ENCODE measurements at regions not wholly inside any gene's neighbourhood (a gene's known extent, or its start where the extent isn't known, plus 50 kb on each side); places are given as distances from the start of the nearest gene placed in this dataset.
"Not testable (repeated sequence)": the region's sequence is repeated elsewhere in the genome, so short reads cannot be mapped to it uniquely, and the experiment has no call there.

GRCh38 chr12:127038761-127039160 is 1228.2 kb upstream of the TMEM132C start:
- no peak overlapping the region for H3K4me3 ChIP-seq (ENCODE audit: low read depth, low read length)
- H3K36me3 ChIP-seq (ENCODE audit: control insufficient read depth, insufficient read depth, low read length) = no peaks in the 10 kb centered on the region
- DNase-seq (ENCODE audit: low read depth) = no peak
- no peaks in the 10 kb centered on the region for H3K27me3 ChIP-seq (ENCODE audit: control insufficient read depth, insufficient read depth, low read length)
- TF ChIP-seq CTCF (IDR thresholded peaks at IDR 0.05; ENCODE audit: insufficient read depth, low read length, poor library complexity, severe bottlenecking) = no peak

- no peak for DNase-seq (ENCODE audit: low read depth)
Observed at GRCh38 chr12:127041985-127042625, 1224.9 kb upstream of the TMEM132C start.

GRCh38 chr12:127043731-127044130 is 1223.2 kb upstream of the TMEM132C start:
- TF ChIP-seq CTCF (IDR thresholded peaks at IDR 0.05; ENCODE audit: insufficient read depth, low read length, poor library complexity, severe bottlenecking) = no peak
- no peak overlapping the region for H3K4me3 ChIP-seq (ENCODE audit: low read depth, low read length)
- no peak for DNase-seq (ENCODE audit: low read depth)

More at GRCh38 chr12:127041985-127042625, 1224.9 kb upstream of the TMEM132C start:
- Histone ChIP-seq H3K4me3 (ENCODE audit: low read depth, low read length) (no peak overlapping the region), H3K27me3 (ENCODE audit: control insufficient read depth, insufficient read depth, low read length) (no peaks in the 10 kb centered on the region), H3K36me3 (ENCODE audit: control insufficient read depth, insufficient read depth, low read length) (no peaks in the 10 kb centered on the region)
- TF ChIP-seq CTCF (IDR thresholded peaks at IDR 0.05; ENCODE audit: insufficient read depth, low read length, poor library complexity, severe bottlenecking) = no peak

GRCh38 chr12:127044836-127045235 is 1222.1 kb upstream of the TMEM132C start:
- no peak for DNase-seq (ENCODE audit: low read depth)

More at GRCh38 chr12:127043731-127044130, 1223.2 kb upstream of the TMEM132C start:
- Histone ChIP-seq H3K36me3 (ENCODE audit: control insufficient read depth, insufficient read depth, low read length) (no peaks in the 10 kb centered on the region), H3K27me3 (ENCODE audit: control insufficient read depth, insufficient read depth, low read length) (no peaks in the 10 kb centered on the region)

GRCh38 chr12:127046467-127046866 is 1220.5 kb upstream of the TMEM132C start:
- H3K36me3 ChIP-seq (ENCODE audit: control insufficient read depth, insufficient read depth, low read length) = no peaks in the 10 kb centered on the region
- H3K27me3 ChIP-seq (ENCODE audit: control insufficient read depth, insufficient read depth, low read length) = no peaks in the 10 kb centered on the region
- H3K4me3 ChIP-seq (ENCODE audit: low read depth, low read length) = no peak overlapping the region
- no peak for DNase-seq (ENCODE audit: low read depth)
- no peak for TF ChIP-seq CTCF (IDR thresholded peaks at IDR 0.05; ENCODE audit: insufficient read depth, low read length, poor library complexity, severe bottlenecking)

More at GRCh38 chr12:127044836-127045235, 1222.1 kb upstream of the TMEM132C start:
- no peaks in the 10 kb centered on the region for H3K36me3 ChIP-seq (ENCODE audit: control insufficient read depth, insufficient read depth, low read length)
- H3K4me3 ChIP-seq (ENCODE audit: low read depth, low read length) = no peak overlapping the region
- no peak for TF ChIP-seq CTCF (IDR thresholded peaks at IDR 0.05; ENCODE audit: insufficient read depth, low read length, poor library complexity, severe bottlenecking)
- no peaks in the 10 kb centered on the region for H3K27me3 ChIP-seq (ENCODE audit: control insufficient read depth, insufficient read depth, low read length)

GRCh38 chr12:127048057-127048456 is 1218.9 kb upstream of the TMEM132C start:
- DNase-seq (ENCODE audit: low read depth) = no peak
- Histone ChIP-seq H3K4me3 (ENCODE audit: low read depth, low read length) (no peak overlapping the region), H3K36me3 (ENCODE audit: control insufficient read depth, insufficient read depth, low read length) (no peaks in the 10 kb centered on the region), H3K27me3 (ENCODE audit: control insufficient read depth, insufficient read depth, low read length) (no peaks in the 10 kb centered on the region)
- TF ChIP-seq CTCF (IDR thresholded peaks at IDR 0.05; ENCODE audit: insufficient read depth, low read length, poor library complexity, severe bottlenecking) = no peak

GRCh38 chr12:127048525-127048924 is 1218.4 kb upstream of the TMEM132C start:
- not testable (repeated sequence) for H3K27me3 ChIP-seq (ENCODE audit: control insufficient read depth, insufficient read depth, low read length); DNase-seq (ENCODE audit: low read depth); H3K4me3 ChIP-seq (ENCODE audit: low read depth, low read length); H3K36me3 ChIP-seq (ENCODE audit: control insufficient read depth, insufficient read depth, low read length)
